ENCODE measurements at regions not wholly inside any gene's neighbourhood (a gene's known extent, or its start where the extent isn't known, plus 50 kb on each side); places are given as distances from the start of the nearest gene placed in this dataset.
A peak's percentile ranks its signal among the peaks of the same experiment; 100 is the strongest.

- H3K4me3 ChIP-seq (replicated peaks in 1 of 3; ENCODE audit: insufficient read depth in 1 of 3, low read depth in 1 of 3, low read length in 3 of 3), result no peak overlapping the region
- H3K27ac ChIP-seq (ENCODE audit: insufficient read depth, low read depth, low read length), result no peak overlapping the region
- H3K9ac ChIP-seq (replicated peaks; ENCODE audit: extremely low read depth, insufficient read depth, low read length), result no peak overlapping the region
- no peaks in the 10 kb centered on the region for H3K79me2 ChIP-seq (ENCODE audit: control insufficient read depth, insufficient read depth, low read length)
- TF ChIP-seq, protein P1, sequence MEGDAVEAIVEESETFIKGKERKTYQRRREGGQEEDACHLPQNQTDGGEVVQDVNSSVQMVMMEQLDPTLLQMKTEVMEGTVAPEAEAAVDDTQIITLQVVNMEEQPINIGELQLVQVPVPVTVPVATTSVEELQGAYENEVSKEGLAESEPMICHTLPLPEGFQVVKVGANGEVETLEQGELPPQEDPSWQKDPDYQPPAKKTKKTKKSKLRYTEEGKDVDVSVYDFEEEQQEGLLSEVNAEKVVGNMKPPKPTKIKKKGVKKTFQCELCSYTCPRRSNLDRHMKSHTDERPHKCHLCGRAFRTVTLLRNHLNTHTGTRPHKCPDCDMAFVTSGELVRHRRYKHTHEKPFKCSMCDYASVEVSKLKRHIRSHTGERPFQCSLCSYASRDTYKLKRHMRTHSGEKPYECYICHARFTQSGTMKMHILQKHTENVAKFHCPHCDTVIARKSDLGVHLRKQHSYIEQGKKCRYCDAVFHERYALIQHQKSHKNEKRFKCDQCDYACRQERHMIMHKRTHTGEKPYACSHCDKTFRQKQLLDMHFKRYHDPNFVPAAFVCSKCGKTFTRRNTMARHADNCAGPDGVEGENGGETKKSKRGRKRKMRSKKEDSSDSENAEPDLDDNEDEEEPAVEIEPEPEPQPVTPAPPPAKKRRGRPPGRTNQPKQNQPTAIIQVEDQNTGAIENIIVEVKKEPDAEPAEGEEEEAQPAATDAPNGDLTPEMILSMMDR (IDR thresholded peaks at IDR 0.05; ENCODE audit: extremely low read depth in 1 of 2, insufficient read depth in 1 of 2, low read depth in 1 of 2, low read length in 2 of 2), result no peak
- no peak overlapping the region for H3K4me2 ChIP-seq (ENCODE audit: insufficient read depth, low read length)
- intact Hi-C loops (cut with micrococcal nuclease), result no loop called here
- BruUV-seq (replicated peaks), result no TSS peak
- no peaks in the 10 kb centered on the region for H3K36me3 ChIP-seq (ENCODE audit: control insufficient read depth in 2 of 2, extremely low read depth in 1 of 2, insufficient read depth in 2 of 2, low read length in 2 of 2)
- H3K9me3 ChIP-seq (replicated peaks; ENCODE audit: control insufficient read depth, insufficient read depth, low read length), result no peaks in the 10 kb centered on the region
- no peaks in the 10 kb centered on the region for H3K9me1 ChIP-seq (replicated peaks; ENCODE audit: control insufficient read depth, extremely low read depth, insufficient read depth, low read length)
- no peak overlapping the region for H2AFZ ChIP-seq (ENCODE audit: low read depth, low read length)
- FAIRE-seq (no peak), DNase-seq (ENCODE audit: low read depth, low spot score) (no peak)
- peaks cover 7% of the 10 kb centered on the region for H3K4me1 ChIP-seq (ENCODE audit: control insufficient read depth, extremely low read depth, insufficient read depth, low read length)
- dilution Hi-C loops (cut with MboI; ENCODE audit: extremely low pct_ligation_motif_present, low sequenced_read_pairs), result no loop called here
- H3K27me3 ChIP-seq (ENCODE audit: control insufficient read depth in 2 of 2, insufficient read depth in 2 of 2, low read length in 2 of 2), result no peaks in the 10 kb centered on the region
- POLR2A ChIA-PET, result no interaction called here
- CTCF ChIA-PET, result no interaction called here
- no peaks in the 10 kb centered on the region for H4K20me1 ChIP-seq (replicated peaks; ENCODE audit: control insufficient read depth, extremely low read depth, insufficient read depth, low read length)
These were observed 775.9 kb upstream of the CDH9 start for GRCh38 chr5:27814286-27814685.

- H3K9me3 ChIP-seq (replicated peaks; ENCODE audit: control insufficient read depth, insufficient read depth, low read length), result no peaks in the 10 kb centered on the region
- POLR2A ChIA-PET, result no interaction called here
- peak overlapping the region in 1 of 3 experiments; percentile 11 for H3K4me3 ChIP-seq (replicated peaks in 1 of 3; ENCODE audit: insufficient read depth in 1 of 3, low read depth in 1 of 3, low read length in 3 of 3)
- H3K9me1 ChIP-seq (replicated peaks; ENCODE audit: control insufficient read depth, extremely low read depth, insufficient read depth, low read length), result no peaks in the 10 kb centered on the region
- no peaks in the 10 kb centered on the region for H3K79me2 ChIP-seq (ENCODE audit: control insufficient read depth, insufficient read depth, low read length)
- BruUV-seq (replicated peaks), result no TSS peak
- peak overlapping the region; percentile 45 for H3K4me2 ChIP-seq (ENCODE audit: insufficient read depth, low read length)
- DNase-seq (ENCODE audit: low read depth, low spot score) (peak; percentile 61), FAIRE-seq (no peak)
- no peaks in the 10 kb centered on the region for H3K36me3 ChIP-seq (ENCODE audit: control insufficient read depth in 2 of 2, extremely low read depth in 1 of 2, insufficient read depth in 2 of 2, low read length in 2 of 2)
- no peak overlapping the region for H3K9ac ChIP-seq (replicated peaks; ENCODE audit: extremely low read depth, insufficient read depth, low read length)
- intact Hi-C loops (cut with micrococcal nuclease) (loop anchor here (1.0 to 2.0 kb wide), 2 partner anchors 9 to 346 kb away; no protein-coding TSS in a partner anchor), dilution Hi-C loops (cut with MboI; ENCODE audit: extremely low pct_ligation_motif_present, low sequenced_read_pairs) (no loop called here)
- H4K20me1 ChIP-seq (replicated peaks; ENCODE audit: control insufficient read depth, extremely low read depth, insufficient read depth, low read length), result no peaks in the 10 kb centered on the region
- H3K27me3 ChIP-seq (ENCODE audit: control insufficient read depth in 2 of 2, insufficient read depth in 2 of 2, low read length in 2 of 2), result no peaks in the 10 kb centered on the region
- CTCF ChIA-PET, result interaction anchor here (0.6 to 1.1 kb wide), 2 partner anchors 10 to 128 kb away, joined by 3 read pairs; no protein-coding TSS in a partner anchor
- H3K4me1 ChIP-seq (ENCODE audit: control insufficient read depth, extremely low read depth, insufficient read depth, low read length), result peaks cover 7% of the 10 kb centered on the region
- H2AFZ ChIP-seq (ENCODE audit: low read depth, low read length), result no peak overlapping the region
- TF ChIP-seq JUN (IDR thresholded peaks at IDR 0.05; ENCODE audit: borderline replicate concordance, insufficient read depth, insufficient read length, low read depth) (peak; percentile 15), FOS (IDR thresholded peaks at IDR 0.05; ENCODE audit: borderline replicate concordance, insufficient read depth, low read length) (peak; percentile 66), EZH2 (IDR thresholded peaks at IDR 0.05; ENCODE audit: borderline replicate concordance, low read depth, low read length, severe bottlenecking) (no peak)
- H3K27ac ChIP-seq (ENCODE audit: insufficient read depth, low read depth, low read length), result no peak overlapping the region
These were observed 772.1 kb upstream of the CDH9 start for GRCh38 chr5:27810458-27810857.

All from endothelial cell of umbilical vein (primary cell).